Esophagus squamous epithelium (tissue), 5 donors: ENCODE measurements at regions not wholly inside any gene's neighbourhood (a gene's known extent, or its start where the extent isn't known, plus 50 kb on each side); places are given as distances from the start of the nearest gene placed in this dataset.
"Not testable (repeated sequence)": the region's sequence is repeated elsewhere in the genome, so short reads cannot be mapped to it uniquely, and the experiment has no call there.

Experiments used
- DNase-seq: peaks from one replicate; lab custom pipeline; 2025; lab: John Stamatoyannopoulos, UW
- H3K27ac ChIP-seq, 4 donors: fragments of 200-600 bp; sonication (generic); one replicate each; pipeline ENCODE4 v1.5.1; 2016 to 2019; ENCODE audit warnings: mild to moderate bottlenecking in 1 of 4
- H3K27me3 ChIP-seq, 4 donors: fragments of 200-600 bp; sonication (generic); 1 replicate in 3 of 4; 2 replicates in 1 of 4; pipeline versions ENCODE4 v1.5.1 to v1.6.0; 2017 to 2021; ENCODE audit warnings: antibody characterized with exemption in 1 of 4
- H3K36me3 ChIP-seq, 3 donors: fragments of 200-600 bp; sonication (generic); one replicate each; pipeline ENCODE4 v1.5.1; 2016 to 2019
- H3K4me1 ChIP-seq, 3 donors: fragments of 200-600 bp; sonication (generic); one replicate each; pipeline ENCODE4 v1.5.1; 2017 to 2019
- H3K4me3 ChIP-seq, 4 donors: fragments of 200-600 bp; sonication (generic); 1 replicate in 3 of 4; 2 replicates in 1 of 4; pipeline ENCODE4 v1.5.1; 2016 to 2019; ENCODE audit warnings: mild to moderate bottlenecking in 2 of 4, moderate library complexity in 1 of 4
- H3K9me3 ChIP-seq, 3 donors: fragments of 200-600 bp; sonication (generic); one replicate each; pipeline ENCODE4 v1.5.1; 2016 to 2019
- CTCF ChIP-seq, 6 experiments: fragments of 450-650 bp in 4 of 6; fragments of 200-600 bp in 2 of 6; sonication (generic) in 2 of 6; IDR thresholded peaks; one replicate each; pipeline ENCODE4 v1.5.1; 2016 to 2019; ENCODE audit warnings: antibody characterized with exemption in 6 of 6, mild to moderate bottlenecking in 4 of 6, moderate library complexity in 4 of 6
- POLR2A ChIP-seq, 4 donors: fragments of 450-650 bp; IDR thresholded peaks; one replicate each; pipeline ENCODE4 v1.6.1; 2017; ENCODE audit warnings: antibody characterized with exemption in 4 of 4, mild to moderate bottlenecking in 4 of 4, moderate library complexity in 3 of 4
- WGBS, 2 donors: methylation state at CpG; one replicate each; pipeline ENCODE4 v1.1.5; 2018; 5-methylcytosine and 5-hydroxymethylcytosine counted together
- intact Hi-C: fragments of 100-400 bp; cut with DNase I; formaldehyde crosslinking; loops from one replicate; pipeline ENCODE4 v1.15.0; 2022
- donor health status: DM: yes; HTN: yes; CAD: no.

DNA sequence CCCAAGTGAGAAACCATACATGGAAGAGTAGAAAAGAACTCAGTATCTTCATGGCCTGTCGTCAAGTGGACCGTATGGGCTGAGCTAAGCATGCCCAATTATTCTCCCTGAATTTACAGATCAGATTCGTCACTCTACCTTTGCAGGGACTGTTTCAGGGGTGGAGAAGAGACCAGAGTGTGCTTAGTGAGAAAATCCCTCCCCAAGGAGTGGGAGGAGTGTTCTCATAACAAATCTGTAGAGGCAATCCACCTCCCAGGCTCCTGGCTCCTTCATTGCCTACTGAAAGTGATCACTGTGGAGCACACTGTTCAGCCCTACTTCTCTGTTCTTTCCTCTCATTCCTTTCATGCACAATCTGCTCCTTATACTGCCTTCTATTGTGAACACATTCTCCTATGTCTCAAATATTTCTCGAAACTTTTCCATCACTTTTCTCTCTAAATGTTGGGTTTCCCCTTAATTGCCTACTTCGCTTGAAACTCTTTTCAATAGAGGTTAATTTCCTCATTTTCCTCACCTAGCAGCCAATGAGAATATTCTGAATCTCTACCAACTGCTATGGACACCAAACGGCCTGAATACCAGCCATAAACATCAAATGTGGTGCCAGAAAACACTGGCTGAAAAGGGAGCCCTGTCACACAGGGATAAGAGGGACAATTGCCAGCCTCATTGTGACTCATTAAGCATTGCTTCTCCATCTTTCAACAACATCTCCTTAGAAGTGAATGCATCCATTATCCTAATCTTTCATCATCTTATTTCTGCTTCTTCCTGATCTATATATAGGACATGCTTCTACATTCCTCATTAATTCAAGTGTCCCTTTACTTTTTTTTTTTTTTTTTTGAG lies 398.3 kb downstream of the UTRN start:
- Histone ChIP-seq H3K9me3 (no peaks in the 10 kb centered on the region), H3K36me3 (peaks cover 0 to 17% (median 0%) of the 10 kb centered on the region in 3 donors), H3K27me3 (no peaks in the 10 kb centered on the region), H3K4me1 (peaks cover 9 to 17% (median 13%) of the 10 kb centered on the region in 3 donors), H3K27ac (no peak overlapping the region), H3K4me3 (no peak overlapping the region)
- no peak for DNase-seq
- intact Hi-C loops = no loop called here
- TF ChIP-seq CTCF (IDR thresholded peaks at IDR 0.05) (no peak), POLR2A (IDR thresholded peaks at IDR 0.05) (no peak)
- 71 to 74% methylated on average over 6 of the region's 6 CpGs for WGBS, 2 donors

- H3K36me3 ChIP-seq = peaks cover 0 to 23% (median 0%) of the 10 kb centered on the region in 3 donors
- no peak for TF ChIP-seq POLR2A (IDR thresholded peaks at IDR 0.05)
- TF ChIP-seq CTCF (IDR thresholded peaks at IDR 0.05) = no peak
- no peak overlapping the region for H3K4me3 ChIP-seq
- no peaks in the 10 kb centered on the region for H3K4me1 ChIP-seq
- no peak overlapping the region for H3K27ac ChIP-seq
- H3K9me3 ChIP-seq = no peaks in the 10 kb centered on the region
- intact Hi-C loops = no loop called here
- DNase-seq = no peak
- H3K27me3 ChIP-seq = no peaks in the 10 kb centered on the region
Measured at GRCh38 chr6:144688713-144689112, 403.6 kb downstream of the UTRN start.

- 90 to 96% methylated on average over 2 to 3 of the region's 3 CpGs for whole genome bisulfite sequencing, 2 donors
- DNase-seq = no peak
- peaks cover 0 to 22% (median 0%) of the 10 kb centered on the region in 3 donors for H3K36me3 ChIP-seq
- H3K4me1 ChIP-seq = no peaks in the 10 kb centered on the region
- no peaks in the 10 kb centered on the region for H3K9me3 ChIP-seq
- H3K27me3 ChIP-seq = no peaks in the 10 kb centered on the region
- intact Hi-C loops = no loop called here
- H3K27ac ChIP-seq = no peak overlapping the region
- H3K4me3 ChIP-seq = no peak overlapping the region
- no peak for TF ChIP-seq CTCF (IDR thresholded peaks at IDR 0.05)
- TF ChIP-seq POLR2A (IDR thresholded peaks at IDR 0.05) = no peak
Measured at GRCh38 chr6:144689503-144690040, 404.4 kb downstream of the UTRN start.

- Histone ChIP-seq H3K27me3 (no peaks in the 10 kb centered on the region), H3K36me3 (peaks cover 0 to 22% (median 0%) of the 10 kb centered on the region in 3 donors), H3K9me3 (no peaks in the 10 kb centered on the region), H3K4me3 (no peak overlapping the region), H3K27ac (no peak overlapping the region), H3K4me1 (no peaks in the 10 kb centered on the region)
- no peak for DNase-seq
- TF ChIP-seq POLR2A (IDR thresholded peaks at IDR 0.05) = no peak
- no peak for TF ChIP-seq CTCF (IDR thresholded peaks at IDR 0.05)
- 80% methylated on average over 1 of the region's 1 CpG; no CpG with 5 or more reads in 1 of the 2 donors for WGBS, 2 donors
- intact Hi-C loops = no loop called here
Measured at GRCh38 chr6:144690133-144690532, 405.0 kb downstream of the UTRN start.

GRCh38 chr6:144690666-144691065 lies 405.5 kb downstream of the UTRN start:
- no peaks in the 10 kb centered on the region for H3K4me1 ChIP-seq
- DNase-seq = no peak
- no peak overlapping the region for H3K4me3 ChIP-seq
- peaks cover 0 to 22% (median 0%) of the 10 kb centered on the region in 3 donors for H3K36me3 ChIP-seq
- no peaks in the 10 kb centered on the region for H3K9me3 ChIP-seq
- H3K27me3 ChIP-seq = no peaks in the 10 kb centered on the region
- WGBS, 2 donors = 81 to 82% methylated on average over 3 to 4 of the region's 4 CpGs
- TF ChIP-seq POLR2A (IDR thresholded peaks at IDR 0.05) (no peak), CTCF (IDR thresholded peaks at IDR 0.05) (no peak)
- intact Hi-C loops = no loop called here
- H3K27ac ChIP-seq = no peak overlapping the region

GRCh38 chr6:144692050-144692449 lies 406.9 kb downstream of the UTRN start:
- H3K4me3 ChIP-seq, H3K27me3 ChIP-seq, H3K27ac ChIP-seq, H3K9me3 ChIP-seq, DNase-seq, H3K4me1 ChIP-seq, intact Hi-C loops: not testable (repeated sequence)
- WGBS, 2 donors = 85 to 86% methylated on average over 1 of the region's 1 CpG
- H3K36me3 ChIP-seq = peaks cover 0 to 22% (median 0%) of the 10 kb centered on the region in 3 donors
